GM18907 (cell line): ENCODE measurements at regions not wholly inside any gene's neighbourhood (a gene's known extent, or its start where the extent isn't known, plus 50 kb on each side); places are given as distances from the start of the nearest gene placed in this dataset.

Source experiments
- ATAC-seq: cut with Tn5 transposase; IDR thresholded peaks from one replicate; pipeline ENCODE4 v1.9.1; 2021; ENCODE audit warnings: mild to moderate bottlenecking, moderate library complexity; ENCODE audit not compliant: unreplicated experiment

- ATAC-seq = no peak
Observed at GRCh38 chr2:8527676-8528075, 154.2 kb upstream of the ID2 start.

GRCh38 chr2:8528863-8529262 is 153.0 kb upstream of the ID2 start:
- no peak for ATAC-seq

GRCh38 chr2:8529706-8530277 is 152.1 kb upstream of the ID2 start:
- ATAC-seq = no peak

- no peak for ATAC-seq
Observed at GRCh38 chr2:8531481-8531880, 150.4 kb upstream of the ID2 start.

GRCh38 chr2:8532438-8532837 is 149.4 kb upstream of the ID2 start:
- no peak for ATAC-seq

- no peak for ATAC-seq
Observed at GRCh38 chr2:8533923-8534322, 147.9 kb upstream of the ID2 start.

GRCh38 chr2:8534386-8534728 is 147.5 kb upstream of the ID2 start:
- ATAC-seq = no peak

GRCh38 chr2:8534729-8535468 is 147.0 kb upstream of the ID2 start:
- no peak for ATAC-seq

- ATAC-seq = no peak
Observed at GRCh38 chr2:8535469-8535795, 146.4 kb upstream of the ID2 start.

GRCh38 chr2:8535821-8536685 is 145.8 kb upstream of the ID2 start:
- no peak for ATAC-seq

GRCh38 chr2:8536686-8537561 is 144.9 kb upstream of the ID2 start:
- ATAC-seq = no peak

GRCh38 chr2:8537562-8538155 is 144.2 kb upstream of the ID2 start:
- ATAC-seq = no peak

- ATAC-seq = no peak
Observed at GRCh38 chr2:8538531-8538930, 143.3 kb upstream of the ID2 start.

GRCh38 chr2:8538931-8539621 is 142.8 kb upstream of the ID2 start:
- no peak for ATAC-seq

- ATAC-seq = no peak
Observed at GRCh38 chr2:8539743-8540551, 141.9 kb upstream of the ID2 start.

- ATAC-seq = no peak
Observed at GRCh38 chr2:8540552-8541055, 141.3 kb upstream of the ID2 start.

- ATAC-seq = no peak
Observed at GRCh38 chr2:8541223-8541622, 140.6 kb upstream of the ID2 start.

- ATAC-seq = no peak
Observed at GRCh38 chr2:8541636-8542035, 140.2 kb upstream of the ID2 start.

GRCh38 chr2:8542381-8543059 is 139.3 kb upstream of the ID2 start:
- no peak for ATAC-seq
